NCI-H526 (cell line): ENCODE measurements at regions not wholly inside any gene's neighbourhood (a gene's known extent, or its start where the extent isn't known, plus 50 kb on each side); places are given as distances from the start of the nearest gene placed in this dataset.

ENCODE experiments used
- DNase-seq, 2 experiments: peaks; one replicate each; lab custom pipeline; 2025; lab: John Stamatoyannopoulos, UW

- DNase-seq: no peak
These were observed 717.7 kb upstream of the PIK3C3 start for GRCh38 chr18:41237317-41237716.

GRCh38 chr18:41231681-41232080 is 723.4 kb upstream of the PIK3C3 start:
- DNase-seq: no peak

GRCh38 chr18:41227993-41228392 is 727.0 kb upstream of the PIK3C3 start:
- no peak for DNase-seq

GRCh38 chr18:41226911-41227310 is 728.1 kb upstream of the PIK3C3 start:
- DNase-seq: no peak

- DNase-seq: no peak
These were observed 728.8 kb upstream of the PIK3C3 start for GRCh38 chr18:41226186-41226585.

GRCh38 chr18:41216341-41217003 is 738.6 kb upstream of the PIK3C3 start:
- DNase-seq: no peak

- DNase-seq: no peak
These were observed 747.3 kb upstream of the PIK3C3 start for GRCh38 chr18:41207706-41208105.

- DNase-seq: no peak
These were observed 748.6 kb upstream of the PIK3C3 start for GRCh38 chr18:41206341-41206830.

- no peak for DNase-seq
These were observed 755.8 kb upstream of the PIK3C3 start for GRCh38 chr18:41199212-41199611.

GRCh38 chr18:41197967-41198366 is 757.1 kb upstream of the PIK3C3 start:
- DNase-seq: no peak

GRCh38 chr18:41170346-41170745 is 784.7 kb upstream of the PIK3C3 start:
- DNase-seq: no peak

- no peak for DNase-seq
These were observed 789.4 kb upstream of the PIK3C3 start for GRCh38 chr18:41165625-41166024.

GRCh38 chr18:41162781-41163180 is 792.3 kb upstream of the PIK3C3 start:
- DNase-seq: no peak

GRCh38 chr18:41162191-41162590 is 792.8 kb upstream of the PIK3C3 start:
- DNase-seq: no peak

GRCh38 chr18:41155910-41156851 is 798.9 kb upstream of the PIK3C3 start:
- DNase-seq: no peak

GRCh38 chr18:41155025-41155424 is 800.0 kb upstream of the PIK3C3 start:
- no peak for DNase-seq

GRCh38 chr18:41153871-41154270 is 801.2 kb upstream of the PIK3C3 start:
- DNase-seq: no peak

GRCh38 chr18:41150316-41150715 is 804.7 kb upstream of the PIK3C3 start:
- no peak for DNase-seq

GRCh38 chr18:41146301-41146700 is 808.7 kb upstream of the PIK3C3 start:
- DNase-seq: peak in 1 of 2 experiments; percentile 46

- no peak for DNase-seq
These were observed 809.5 kb upstream of the PIK3C3 start for GRCh38 chr18:41145516-41145915.

- DNase-seq: no peak
These were observed 810.6 kb upstream of the PIK3C3 start for GRCh38 chr18:41144441-41144840.

GRCh38 chr18:41140506-41140905 is 814.5 kb upstream of the PIK3C3 start:
- DNase-seq: no peak

GRCh38 chr18:41135146-41135545 is 819.9 kb upstream of the PIK3C3 start:
- no peak for DNase-seq
